ENCODE measurements at regions not wholly inside any gene's neighbourhood (a gene's known extent, or its start where the extent isn't known, plus 50 kb on each side); places are given as distances from the start of the nearest gene placed in this dataset.
"Not testable (repeated sequence)": the region's sequence is repeated elsewhere in the genome, so short reads cannot be mapped to it uniquely, and the experiment has no call there.

DNA sequence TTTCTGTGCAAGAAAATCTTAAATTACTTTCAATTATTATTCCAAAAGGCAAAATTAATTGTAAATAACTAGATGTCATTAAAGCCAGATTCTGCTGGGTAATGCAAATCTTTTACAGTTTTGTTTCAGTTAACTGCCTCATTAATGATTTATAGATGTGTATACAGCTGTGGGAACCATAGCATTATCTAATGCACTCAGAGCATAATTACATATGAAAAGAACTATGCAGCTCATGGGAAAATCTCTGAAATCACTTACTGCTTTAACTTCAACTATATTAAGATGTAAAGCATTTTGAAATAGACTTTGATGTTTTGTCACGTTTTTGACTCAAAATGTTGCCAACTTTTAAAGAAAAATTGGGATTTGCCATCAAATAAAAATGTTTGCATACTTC lies 630.3 kb upstream of the KLHL4 start:
- Mint-ChIP-seq H3K27ac (no peak overlapping the region), H3K4me1 (ENCODE audit: low read depth) (no peaks in the 10 kb centered on the region), H3K27me3 (ENCODE audit: low read depth) (no peaks in the 10 kb centered on the region), H3K9me3 (ENCODE audit: insufficient read depth) (peaks cover 6% of the 10 kb centered on the region), H3K4me3 (no peak overlapping the region), H3K36me3 (ENCODE audit: low read depth) (no peaks in the 10 kb centered on the region)
- DNase-seq (no peak), ATAC-seq (no peak)
- ChIA-PET POLR2A (no interaction called here), CTCF (no interaction called here)

- POLR2A ChIA-PET = no interaction called here
- CTCF ChIA-PET = no interaction called here
Measured at GRCh38 chrX:86910027-86910426, 607.6 kb upstream of the KLHL4 start.

GRCh38 chrX:86910602-86911311 lies 606.8 kb upstream of the KLHL4 start:
- Mint-ChIP-seq H3K4me3 (no peak overlapping the region), H3K36me3 (ENCODE audit: low read depth) (no peaks in the 10 kb centered on the region), H3K4me1 (ENCODE audit: low read depth) (no peaks in the 10 kb centered on the region), H3K27ac (no peak overlapping the region), H3K9me3 (ENCODE audit: insufficient read depth) (no peaks in the 10 kb centered on the region), H3K27me3 (ENCODE audit: low read depth) (no peaks in the 10 kb centered on the region)
- POLR2A ChIA-PET = no interaction called here
- no peak for DNase-seq
- no peak for ATAC-seq
- CTCF ChIA-PET = no interaction called here

More at GRCh38 chrX:86910027-86910426, 607.6 kb upstream of the KLHL4 start:
- Mint-ChIP-seq H3K4me3 (no peak overlapping the region), H3K36me3 (ENCODE audit: low read depth) (no peaks in the 10 kb centered on the region), H3K27me3 (ENCODE audit: low read depth) (no peaks in the 10 kb centered on the region), H3K9me3 (ENCODE audit: insufficient read depth) (no peaks in the 10 kb centered on the region), H3K27ac (no peak overlapping the region), H3K4me1 (ENCODE audit: low read depth) (no peaks in the 10 kb centered on the region)
- no peak for ATAC-seq
- DNase-seq = no peak

GRCh38 chrX:86914569-86914968 lies 603.0 kb upstream of the KLHL4 start:
- Mint-ChIP-seq H3K4me3 (no peak overlapping the region), H3K4me1 (ENCODE audit: low read depth) (no peaks in the 10 kb centered on the region), H3K36me3 (ENCODE audit: low read depth) (no peaks in the 10 kb centered on the region), H3K27ac (no peak overlapping the region), H3K9me3 (ENCODE audit: insufficient read depth) (no peaks in the 10 kb centered on the region), H3K27me3 (ENCODE audit: low read depth) (no peaks in the 10 kb centered on the region)
- CTCF ChIA-PET = no interaction called here
- POLR2A ChIA-PET = no interaction called here
- no peak for DNase-seq
- no peak for ATAC-seq

DNA sequence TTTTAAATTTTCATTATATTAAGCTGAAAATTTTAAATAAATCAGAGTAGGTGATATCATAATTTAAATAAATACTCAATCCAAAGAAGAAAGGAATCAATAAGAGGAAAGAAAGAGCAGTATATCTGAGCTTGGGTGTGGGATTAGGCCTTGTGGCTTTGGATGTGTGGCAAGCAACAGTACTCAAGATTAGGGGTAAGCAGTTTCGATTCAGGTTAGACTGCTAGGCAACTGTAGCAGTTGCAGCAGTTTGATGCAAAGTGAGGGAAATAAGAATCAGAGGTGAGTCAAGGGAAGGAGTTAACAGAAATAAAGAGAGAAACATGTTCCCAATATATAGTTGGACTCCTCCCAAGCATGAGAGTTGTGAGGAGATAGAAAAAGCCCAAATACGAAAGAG lies 599.6 kb upstream of the KLHL4 start:
- POLR2A ChIA-PET = no interaction called here
- H3K9me3 Mint-ChIP-seq (ENCODE audit: insufficient read depth) = no peaks in the 10 kb centered on the region
- no peak for ATAC-seq
- H3K27ac Mint-ChIP-seq = no peak overlapping the region
- CTCF ChIA-PET = no interaction called here
- DNase-seq = no peak
- no peaks in the 10 kb centered on the region for H3K36me3 Mint-ChIP-seq (ENCODE audit: low read depth)
- H3K4me1 Mint-ChIP-seq (ENCODE audit: low read depth) = no peaks in the 10 kb centered on the region
- H3K27me3 Mint-ChIP-seq (ENCODE audit: low read depth) = no peaks in the 10 kb centered on the region
- H3K4me3 Mint-ChIP-seq = no peak overlapping the region

DNA sequence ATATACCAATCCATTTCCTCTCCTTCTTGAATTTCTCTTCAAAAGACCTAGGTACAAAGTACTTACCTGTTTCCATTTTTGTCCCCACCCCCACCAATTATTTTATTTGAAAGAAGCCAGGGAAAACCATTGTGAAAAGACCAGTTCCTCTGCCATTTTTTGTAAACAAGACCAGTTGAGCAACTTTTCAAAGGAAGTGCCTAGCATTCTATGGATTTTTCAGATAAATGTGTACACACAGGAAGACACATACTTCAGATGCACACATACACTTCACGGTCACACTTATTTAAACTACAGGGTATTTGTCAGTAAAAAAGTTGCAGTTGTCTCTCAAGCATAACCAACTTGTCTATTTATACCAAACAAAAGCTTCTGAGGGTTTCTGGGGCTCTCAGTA lies 587.2 kb upstream of the KLHL4 start:
- ChIA-PET POLR2A (no interaction called here), CTCF (no interaction called here)
- Mint-ChIP-seq H3K36me3 (ENCODE audit: low read depth) (no peaks in the 10 kb centered on the region), H3K9me3 (ENCODE audit: insufficient read depth) (peaks cover 3% of the 10 kb centered on the region), H3K4me1 (ENCODE audit: low read depth) (no peaks in the 10 kb centered on the region), H3K27me3 (ENCODE audit: low read depth) (no peaks in the 10 kb centered on the region), H3K4me3 (no peak overlapping the region), H3K27ac (no peak overlapping the region)
- no peak for ATAC-seq
- DNase-seq = no peak

- Mint-ChIP-seq H3K27ac (no peak overlapping the region), H3K9me3 (ENCODE audit: insufficient read depth) (peaks cover 3% of the 10 kb centered on the region), H3K4me3 (no peak overlapping the region), H3K36me3 (ENCODE audit: low read depth) (no peaks in the 10 kb centered on the region), H3K4me1 (ENCODE audit: low read depth) (no peaks in the 10 kb centered on the region), H3K27me3 (ENCODE audit: low read depth) (no peaks in the 10 kb centered on the region)
- ChIA-PET POLR2A (no interaction called here), CTCF (no interaction called here)
- no peak for ATAC-seq
- no peak for DNase-seq
Measured at GRCh38 chrX:86935988-86936387, 581.6 kb upstream of the KLHL4 start.

DNA sequence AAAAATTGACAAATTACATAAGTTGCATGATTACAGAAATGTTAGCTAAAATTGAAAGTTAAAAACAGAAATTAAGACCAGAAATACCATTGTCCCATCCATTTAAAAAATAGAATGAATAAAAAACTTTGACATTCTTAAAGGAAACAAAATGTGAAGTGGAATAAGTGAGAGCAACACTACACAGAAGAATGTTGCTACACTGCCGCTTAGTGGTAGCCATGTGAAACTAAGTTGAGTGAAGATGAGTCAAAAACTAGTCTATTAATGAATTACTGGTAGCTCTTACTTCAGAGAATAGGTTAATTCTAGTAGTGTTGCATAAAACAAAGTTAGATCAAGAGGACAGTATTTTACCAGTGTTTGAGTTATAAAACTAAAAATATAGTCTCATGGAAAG lies 571.0 kb upstream of the KLHL4 start:
- DNase-seq = no peak
- ATAC-seq = no peak
- Mint-ChIP-seq H3K4me1 (ENCODE audit: low read depth) (no peaks in the 10 kb centered on the region), H3K9me3 (ENCODE audit: insufficient read depth) (no peaks in the 10 kb centered on the region), H3K36me3 (ENCODE audit: low read depth) (no peaks in the 10 kb centered on the region), H3K4me3 (no peak overlapping the region), H3K27ac (no peak overlapping the region), H3K27me3 (ENCODE audit: low read depth) (no peaks in the 10 kb centered on the region)
- ChIA-PET CTCF (interaction anchor here (1.0 kb wide), 1 partner anchor 1336 kb away, joined by 3 read pairs; no protein-coding TSS in a partner anchor), POLR2A (no interaction called here)

DNA sequence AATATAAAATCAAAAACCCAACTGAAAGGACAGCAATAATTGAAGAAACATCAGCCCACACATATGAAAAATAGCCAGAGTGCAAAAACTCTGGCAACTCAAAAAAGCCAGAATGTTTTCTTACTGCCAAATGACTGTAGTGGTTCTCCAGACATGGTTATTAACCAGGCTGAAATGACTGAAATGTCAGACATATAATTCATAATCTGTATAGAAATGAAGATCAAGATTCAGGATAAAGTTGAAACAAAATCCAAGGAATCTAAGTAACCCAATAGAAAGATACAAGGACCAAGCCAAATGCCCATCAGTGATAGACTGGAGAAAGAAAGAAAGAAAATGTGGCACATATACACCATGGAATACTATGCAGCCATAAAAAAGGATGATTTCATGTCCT lies 553.3 kb upstream of the KLHL4 start:
- no peaks in the 10 kb centered on the region for H3K36me3 Mint-ChIP-seq (ENCODE audit: low read depth)
- no peak overlapping the region for H3K4me3 Mint-ChIP-seq
- no peaks in the 10 kb centered on the region for H3K9me3 Mint-ChIP-seq (ENCODE audit: insufficient read depth)
- no peaks in the 10 kb centered on the region for H3K4me1 Mint-ChIP-seq (ENCODE audit: low read depth)
- H3K27ac Mint-ChIP-seq = no peak overlapping the region
- CTCF ChIA-PET = no interaction called here
- DNase-seq = no peak
- no peak for ATAC-seq
- no peaks in the 10 kb centered on the region for H3K27me3 Mint-ChIP-seq (ENCODE audit: low read depth)
- POLR2A ChIA-PET = no interaction called here

DNA sequence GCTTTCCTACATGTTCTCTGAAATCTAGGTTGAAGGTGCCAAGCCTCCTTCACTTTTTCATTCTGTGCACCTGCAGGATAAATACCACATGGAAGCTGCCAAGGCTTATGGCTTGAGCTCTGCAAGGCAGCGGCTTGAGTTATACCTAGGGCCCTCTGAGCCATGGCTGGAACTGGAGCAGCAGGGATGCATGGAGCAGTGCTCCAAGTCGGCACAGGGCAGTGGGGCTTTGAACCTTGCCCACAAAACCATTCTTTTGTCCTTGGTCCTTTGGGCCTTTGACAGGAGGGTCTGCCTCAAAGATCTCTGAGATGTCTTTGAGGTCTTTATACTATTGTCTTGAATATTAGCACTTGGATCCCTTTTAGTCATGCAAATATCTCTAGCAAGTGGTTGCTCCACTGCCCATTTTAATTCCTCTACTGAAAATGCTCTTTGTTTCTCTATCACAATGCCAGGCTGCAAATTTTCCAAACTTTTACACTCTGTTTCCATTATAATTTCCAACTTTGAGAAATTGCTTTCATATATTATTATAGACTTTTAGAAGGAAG lies 536.2 kb upstream of the KLHL4 start:
- Mint-ChIP-seq H3K9me3 (ENCODE audit: insufficient read depth) (no peaks in the 10 kb centered on the region), H3K27me3 (ENCODE audit: low read depth) (no peaks in the 10 kb centered on the region)
- POLR2A ChIA-PET = no interaction called here

DNA sequence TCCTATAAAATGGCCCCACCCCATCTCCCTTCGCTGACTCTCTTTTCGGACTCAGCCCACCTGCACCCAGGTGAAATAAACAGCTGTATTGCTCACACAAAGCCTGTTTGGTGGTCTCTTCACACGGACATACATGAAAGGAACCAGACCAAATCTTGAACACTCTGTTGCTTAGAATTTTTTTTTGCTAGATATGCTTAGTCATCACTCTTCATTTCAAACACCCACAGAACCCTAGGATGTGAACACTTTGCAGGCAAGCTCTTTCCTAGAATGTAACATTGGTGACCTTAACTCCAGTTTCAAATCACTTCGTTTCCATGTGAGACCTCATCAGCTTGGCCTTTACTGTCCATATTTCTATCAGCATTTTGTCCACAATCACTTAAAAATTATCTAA lies 530.3 kb upstream of the KLHL4 start:
- DNase-seq; POLR2A ChIA-PET; H3K4me1 Mint-ChIP-seq (ENCODE audit: low read depth); CTCF ChIA-PET; H3K9me3 Mint-ChIP-seq (ENCODE audit: insufficient read depth); H3K27me3 Mint-ChIP-seq (ENCODE audit: low read depth); H3K27ac Mint-ChIP-seq; H3K4me3 Mint-ChIP-seq; ATAC-seq; H3K36me3 Mint-ChIP-seq (ENCODE audit: low read depth): not testable (repeated sequence)

More for the DNA sequence above, 536.2 kb upstream of the KLHL4 start:
- no peak overlapping the region for H3K4me3 Mint-ChIP-seq
- no peaks in the 10 kb centered on the region for H3K4me1 Mint-ChIP-seq (ENCODE audit: low read depth)
- H3K27ac Mint-ChIP-seq = no peak overlapping the region
- H3K36me3 Mint-ChIP-seq (ENCODE audit: low read depth) = no peaks in the 10 kb centered on the region
- CTCF ChIA-PET = no interaction called here
- ATAC-seq (no peak), DNase-seq (no peak)

DNA sequence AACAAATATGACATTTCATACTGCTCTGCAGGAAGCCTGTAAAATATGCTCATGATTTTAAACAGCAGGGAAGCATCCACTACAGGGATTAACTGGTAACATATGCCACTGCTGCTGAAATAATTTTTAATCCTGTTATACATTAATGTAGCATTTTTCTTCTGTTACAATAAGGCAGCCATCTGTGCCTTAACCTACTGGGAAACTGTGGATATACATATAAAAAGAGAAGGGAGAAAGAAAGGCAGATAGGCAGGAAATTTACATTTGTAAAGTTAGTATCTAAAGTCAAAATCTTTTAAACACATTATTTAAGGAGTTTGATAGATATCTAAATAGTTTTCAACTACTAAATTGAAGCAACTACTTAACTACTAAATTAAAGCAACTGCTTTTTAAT lies 514.6 kb upstream of the KLHL4 start:
- CTCF ChIA-PET = no interaction called here
- no peaks in the 10 kb centered on the region for H3K4me1 Mint-ChIP-seq (ENCODE audit: low read depth)

GRCh38 chrX:87005183-87005582 lies 512.4 kb upstream of the KLHL4 start:
- H3K4me3 Mint-ChIP-seq = no peak overlapping the region

More for the DNA sequence above, 514.6 kb upstream of the KLHL4 start:
- H3K27ac Mint-ChIP-seq = no peak overlapping the region
- POLR2A ChIA-PET = no interaction called here
- H3K4me3 Mint-ChIP-seq = no peak overlapping the region
- no peak for ATAC-seq
- DNase-seq = no peak
- H3K9me3 Mint-ChIP-seq (ENCODE audit: insufficient read depth) = no peaks in the 10 kb centered on the region
- no peaks in the 10 kb centered on the region for H3K27me3 Mint-ChIP-seq (ENCODE audit: low read depth)
- no peaks in the 10 kb centered on the region for H3K36me3 Mint-ChIP-seq (ENCODE audit: low read depth)

More at GRCh38 chrX:87005183-87005582, 512.4 kb upstream of the KLHL4 start:
- H3K27me3 Mint-ChIP-seq (ENCODE audit: low read depth) = no peaks in the 10 kb centered on the region
- ChIA-PET POLR2A (no interaction called here), CTCF (no interaction called here)
- no peaks in the 10 kb centered on the region for H3K9me3 Mint-ChIP-seq (ENCODE audit: insufficient read depth)
- ATAC-seq (no peak), DNase-seq (no peak)
- H3K4me1 Mint-ChIP-seq (ENCODE audit: low read depth) = no peaks in the 10 kb centered on the region
- H3K36me3 Mint-ChIP-seq (ENCODE audit: low read depth) = no peaks in the 10 kb centered on the region
- no peak overlapping the region for H3K27ac Mint-ChIP-seq
